Neural progenitor cell (in vitro differentiated cells): ENCODE measurements at regions not wholly inside any gene's neighbourhood (a gene's known extent, or its start where the extent isn't known, plus 50 kb on each side); places are given as distances from the start of the nearest gene placed in this dataset.

ENCODE experiments used
- CTCF ChIP-seq: fragments of 200-600 bp; sonication (generic); IDR thresholded peaks from 2 replicates; pipeline ENCODE4 v1.5.1; 2017; ENCODE audit warnings: antibody characterized with exemption, mild to moderate bottlenecking
- EZH2 ChIP-seq: fragments of 200-600 bp; sonication (generic); IDR thresholded peaks from 2 replicates; pipeline ENCODE4 v1.6.1; 2017; ENCODE audit warnings: antibody characterized with exemption, mild to moderate bottlenecking, moderate library complexity

- TF ChIP-seq EZH2 (no peak), CTCF (no peak)
Measured at GRCh38 chr4:111449657-111450056, 695.6 kb upstream of the FAM241A start.
